HCT116 (cell line): ENCODE measurements at regions not wholly inside any gene's neighbourhood (a gene's known extent, or its start where the extent isn't known, plus 50 kb on each side); places are given as distances from the start of the nearest gene placed in this dataset.

ENCODE experiments used
- ATAC-seq: fragments of 200-7000 bp; cut with Tn5 transposase; 2 replicates; pipeline ENCODE4 v1.9.1; 2020; ENCODE audit warnings: mild to moderate bottlenecking, moderate library complexity
- BruUV-seq: library from RNA; stranded (reverse); fragments of 400-500 nt; replicated peaks from 2 replicates; lab custom pipeline; 2021; lab: Mats Ljungman, UMichigan
- CTCF ChIA-PET: fragments of 300-600 bp; sonication (Branson Sonifier 250); formaldehyde crosslinking; loops from one replicate; lab custom pipeline; 2021; ENCODE audit warnings: antibody characterized with exemption; lab: Charles Lee
- POLR2A ChIA-PET: fragments of 300-600, 350-600 bp; sonication (Branson Sonifier 250); formaldehyde crosslinking; loops from one replicate; lab custom pipeline; 2021; ENCODE audit warnings: antibody characterized with exemption; lab: Charles Lee
- RAD21 ChIA-PET, 2 experiments: fragments of 300-600 bp; sonication (Branson Sonifier 250); formaldehyde crosslinking; loops; one replicate each; lab custom pipeline; 2023; ENCODE audit warnings: low total read pairs in 2 of 2; ENCODE audit not compliant: uncharacterized antibody in 2 of 2, unreplicated experiment in 2 of 2, low non-redundant PET in 1 of 2; lab: Charles Lee
- DNase-seq: peaks from one replicate; pipeline ENCODE4 v3.0.0-alpha.2; 2010; ENCODE audit warnings: low read depth, low spot score
- H2AFZ ChIP-seq: fragments of 200-600 bp; shearing (Covaris generic), sonication (generic); 2 replicates; pipeline ENCODE4 v1.6.1; 2017; ENCODE audit warnings: low read depth, mixed run types, mixed read lengths, antibody characterized with exemption, low read length; ENCODE audit not compliant: poor library complexity, severe bottlenecking
- H3K27ac ChIP-seq: 2 replicates; pipeline ENCODE4 v1.5.1; 2012; ENCODE audit warnings: low read depth, low read length
- H3K27me3 ChIP-seq: fragments of 200-600 bp; sonication (generic); 2 replicates; pipeline ENCODE4 v1.6.1; 2016; ENCODE audit warnings: mixed run types, low read length, mixed read lengths; ENCODE audit not compliant: insufficient read depth
- H3K36me3 ChIP-seq, 2 experiments: fragments of 200-500 bp in 1 of 2; fragments of 200-600 bp in 1 of 2; sonication (Bioruptor generic) in 1 of 2; sonication (generic) in 1 of 2; 2 replicates each; pipeline versions ENCODE4 v1.5.1 to v1.6.1; 2014 to 2016; ENCODE audit warnings: low read length in 2 of 2, inconsistent platforms in 1 of 2, mixed read lengths in 1 of 2, mixed run types in 1 of 2; ENCODE audit not compliant: insufficient read depth in 2 of 2, control insufficient read depth in 1 of 2
- H3K4me1 ChIP-seq, 2 experiments: fragments of 200-600 bp in 1 of 2; sonication (generic) in 1 of 2; 2 replicates each; pipeline versions ENCODE4 v1.5.1 to v1.6.1; 2012 to 2017; ENCODE audit warnings: low read length in 2 of 2, inconsistent platforms in 1 of 2, mild to moderate bottlenecking in 1 of 2, mixed read lengths in 1 of 2, mixed run types in 1 of 2, moderate library complexity in 1 of 2; ENCODE audit not compliant: insufficient read depth in 2 of 2, control insufficient read depth in 1 of 2
- H3K4me2 ChIP-seq: fragments of 200-600 bp; sonication (generic); 2 replicates; pipeline ENCODE4 v1.6.1; 2017; ENCODE audit warnings: mixed run types, low read length, mixed read lengths
- H3K4me3 ChIP-seq, 2 experiments: fragments of 200-600 bp in 1 of 2; sonication (generic) in 1 of 2; replicated peaks in 1 of 2; 2 replicates each; pipeline ENCODE4 v1.5.1; 2011 to 2016; ENCODE audit warnings: low read length in 2 of 2, control low read depth in 1 of 2, low read depth in 1 of 2, mild to moderate bottlenecking in 1 of 2, mixed read lengths in 1 of 2, mixed run types in 1 of 2
- H3K79me2 ChIP-seq: fragments of 200-600 bp; sonication (generic); 2 replicates; pipeline ENCODE4 v1.6.1; 2017; ENCODE audit warnings: mild to moderate bottlenecking, mixed run types, low read length, moderate library complexity, mixed read lengths; ENCODE audit not compliant: insufficient read depth
- H3K9ac ChIP-seq: fragments of 200-600 bp; sonication (generic); 2 replicates; pipeline ENCODE4 v1.6.1; 2016; ENCODE audit warnings: low read length, mixed read lengths
- H3K9me2 ChIP-seq: fragments of 200-600 bp; sonication (generic), shearing (Covaris generic); 2 replicates; pipeline ENCODE4 v1.6.1; 2017; ENCODE audit warnings: mixed run types, mild to moderate bottlenecking, moderate library complexity; ENCODE audit not compliant: insufficient read depth
- H3K9me3 ChIP-seq, 2 experiments: fragments of 200-500 bp in 1 of 2; fragments of 200-600 bp in 1 of 2; sonication (Bioruptor generic) in 1 of 2; sonication (generic) in 1 of 2; 2 replicates each; pipeline ENCODE4 v1.6.1; 2014 to 2017; ENCODE audit warnings: low read length in 2 of 2, mixed read lengths in 2 of 2, inconsistent platforms in 1 of 2, low read depth in 1 of 2, mild to moderate bottlenecking in 1 of 2, mixed run types in 1 of 2, moderate library complexity in 1 of 2; ENCODE audit not compliant: control insufficient read depth in 1 of 2, insufficient read depth in 1 of 2
- H4K20me1 ChIP-seq: fragments of 200-600 bp; sonication (generic), shearing (Covaris generic); 2 replicates; pipeline ENCODE4 v1.6.1; 2017; ENCODE audit warnings: mixed run types, mild to moderate bottlenecking, moderate library complexity; ENCODE audit not compliant: insufficient read depth
- CBX3 ChIP-seq: IDR thresholded peaks from 2 replicates; pipeline ENCODE4 v1.6.1; 2012; ENCODE audit warnings: low read depth
- CEBPB ChIP-seq: IDR thresholded peaks from 2 replicates; pipeline ENCODE4 v1.6.1; 2012; ENCODE audit warnings: low read depth
- ELF1 ChIP-seq: IDR thresholded peaks from 2 replicates; pipeline ENCODE4 v1.6.1; 2012; ENCODE audit warnings: low read depth, borderline replicate concordance
- EZH2 ChIP-seq: fragments of 200-600 bp; sonication (generic); IDR thresholded peaks from 2 replicates; pipeline ENCODE4 v1.6.1; 2017; ENCODE audit warnings: antibody characterized with exemption, mixed run types
- FOSL1 ChIP-seq: IDR thresholded peaks from 2 replicates; pipeline ENCODE4 v1.6.1; 2012; ENCODE audit warnings: low read depth
- POLR2AphosphoS5 ChIP-seq: IDR thresholded peaks from 2 replicates; pipeline ENCODE4 v1.6.1; 2011; ENCODE audit warnings: mild to moderate bottlenecking, low read depth, low read length, moderate library complexity
- SIN3A ChIP-seq: IDR thresholded peaks from 2 replicates; pipeline ENCODE4 v1.6.1; 2012; ENCODE audit warnings: low read depth
- SP1 ChIP-seq: IDR thresholded peaks from 2 replicates; pipeline ENCODE4 v1.6.1; 2012; ENCODE audit warnings: low read depth
- TCF7L2 ChIP-seq: IDR thresholded peaks from 2 replicates; pipeline ENCODE4 v1.7.0; 2011; ENCODE audit warnings: borderline replicate concordance, inconsistent platforms; ENCODE audit not compliant: insufficient read depth, insufficient read length; ENCODE audit errors: extremely low read depth
- intact Hi-C: fragments of 100-400 bp; cut with micrococcal nuclease; formaldehyde crosslinking; loops from 2 replicates; pipeline ENCODE4 v1.10.0; 2022
- TF ChIP-seq, protein P1 (sequence below): IDR thresholded peaks from 2 replicates; pipeline ENCODE4 v1.6.1; 2011; ENCODE audit warnings: mild to moderate bottlenecking, low read length, moderate library complexity; ENCODE audit not compliant: insufficient replicate concordance; ENCODE audit errors: extremely low read depth
- TF ChIP-seq, protein P2 (sequence below): IDR thresholded peaks from 2 replicates; pipeline ENCODE4 v1.6.1; 2012

DNA sequence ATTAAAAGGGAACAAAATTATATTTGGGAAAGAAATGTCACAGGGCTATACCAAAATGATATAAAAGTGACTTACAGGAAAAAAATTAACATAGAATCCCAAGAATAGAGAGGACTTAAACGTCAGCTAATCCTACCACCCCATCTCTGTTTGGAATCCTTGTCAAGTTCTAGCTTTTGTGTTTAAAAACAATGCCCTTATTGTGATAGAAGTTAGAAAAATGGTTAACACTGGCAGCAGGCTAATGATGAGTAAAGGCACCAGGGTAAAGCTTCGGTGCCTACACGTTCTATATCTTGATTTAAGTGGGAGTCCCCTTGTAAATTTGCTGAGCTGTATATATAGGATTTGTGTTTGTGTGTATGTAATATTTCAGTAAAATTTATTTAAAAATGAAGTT, 453.3 kb upstream of the TENM4 start:
- CTCF ChIA-PET, result no interaction called here
- Histone ChIP-seq H3K27ac (no peak overlapping the region), H2AFZ (no peak overlapping the region), H3K27me3 (no peaks in the 10 kb centered on the region), H4K20me1 (no peaks in the 10 kb centered on the region), H3K36me3 (no peaks in the 10 kb centered on the region), H3K4me2 (no peak overlapping the region), H3K4me1 (no peaks in the 10 kb centered on the region), H3K9ac (no peak overlapping the region), H3K79me2 (no peaks in the 10 kb centered on the region), H3K4me3 (no peak overlapping the region), H3K9me2 (no peaks in the 10 kb centered on the region), H3K9me3 (peaks cover 18 to 31% of the 10 kb centered on the region in 2 experiments; a peak in 2 of 4 replicates)
- ATAC-seq (no peak), DNase-seq (no peak)
- TF ChIP-seq FOSL1 (no peak), CEBPB (no peak), TCF7L2 (no peak), CBX3 (no peak), SIN3A (no peak)
- TF ChIP-seq, protein P1, sequence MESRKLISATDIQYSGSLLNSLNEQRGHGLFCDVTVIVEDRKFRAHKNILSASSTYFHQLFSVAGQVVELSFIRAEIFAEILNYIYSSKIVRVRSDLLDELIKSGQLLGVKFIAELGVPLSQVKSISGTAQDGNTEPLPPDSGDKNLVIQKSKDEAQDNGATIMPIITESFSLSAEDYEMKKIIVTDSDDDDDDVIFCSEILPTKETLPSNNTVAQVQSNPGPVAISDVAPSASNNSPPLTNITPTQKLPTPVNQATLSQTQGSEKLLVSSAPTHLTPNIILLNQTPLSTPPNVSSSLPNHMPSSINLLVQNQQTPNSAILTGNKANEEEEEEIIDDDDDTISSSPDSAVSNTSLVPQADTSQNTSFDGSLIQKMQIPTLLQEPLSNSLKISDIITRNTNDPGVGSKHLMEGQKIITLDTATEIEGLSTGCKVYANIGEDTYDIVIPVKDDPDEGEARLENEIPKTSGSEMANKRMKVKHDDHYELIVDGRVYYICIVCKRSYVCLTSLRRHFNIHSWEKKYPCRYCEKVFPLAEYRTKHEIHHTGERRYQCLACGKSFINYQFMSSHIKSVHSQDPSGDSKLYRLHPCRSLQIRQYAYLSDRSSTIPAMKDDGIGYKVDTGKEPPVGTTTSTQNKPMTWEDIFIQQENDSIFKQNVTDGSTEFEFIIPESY, result no peak
- intact Hi-C loops, result no loop called here
- POLR2A ChIA-PET, result no interaction called here
- BruUV-seq, result no TSS peak
- RAD21 ChIA-PET, result no interaction called here

DNA sequence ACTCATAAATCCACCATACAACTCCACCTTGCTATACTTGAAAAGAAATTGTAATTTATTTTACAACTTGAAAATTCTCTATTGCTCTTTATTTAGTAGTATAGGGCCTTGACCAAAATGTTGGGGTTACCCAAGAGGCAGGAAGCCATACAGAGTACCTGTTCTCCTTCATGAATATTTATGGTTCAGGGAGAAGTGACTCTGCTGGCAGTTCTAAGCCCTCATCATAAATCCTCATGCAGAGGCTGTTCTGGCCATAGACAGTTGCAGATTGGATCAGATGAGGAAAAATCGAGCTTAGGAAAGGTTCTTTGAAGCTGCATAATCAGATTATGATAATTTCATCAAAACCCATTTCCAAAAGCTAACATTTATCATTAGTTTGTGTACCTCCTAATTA, 449.4 kb upstream of the TENM4 start:
- CTCF ChIA-PET, result no interaction called here
- RAD21 ChIA-PET, result no interaction called here
- Histone ChIP-seq H3K9me3 (peaks cover 15 to 43% of the 10 kb centered on the region in 2 experiments; a peak in 2 of 4 replicates), H3K36me3 (no peaks in the 10 kb centered on the region), H3K27ac (no peak overlapping the region)
- DNase-seq, result no peak
- POLR2A ChIA-PET, result no interaction called here
- TF ChIP-seq ELF1, result no peak
- TF ChIP-seq SP1, result no peak
- TF ChIP-seq POLR2AphosphoS5, result no peak
- TF ChIP-seq, protein P2, sequence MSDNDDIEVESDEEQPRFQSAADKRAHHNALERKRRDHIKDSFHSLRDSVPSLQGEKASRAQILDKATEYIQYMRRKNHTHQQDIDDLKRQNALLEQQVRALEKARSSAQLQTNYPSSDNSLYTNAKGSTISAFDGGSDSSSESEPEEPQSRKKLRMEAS, result no peak
- no peak for TF ChIP-seq EZH2
- TF ChIP-seq, all 23 proteins: peak for 0
- H3K4me1 ChIP-seq, result no peaks in the 10 kb centered on the region
- H3K4me3 ChIP-seq, result no peak overlapping the region
- H3K79me2 ChIP-seq, result no peaks in the 10 kb centered on the region
- H3K9ac ChIP-seq, result no peak overlapping the region
- ATAC-seq, result no peak
- intact Hi-C loops, result no loop called here
- H3K4me2 ChIP-seq, result no peak overlapping the region
- H3K27me3 ChIP-seq, result no peaks in the 10 kb centered on the region
- no peaks in the 10 kb centered on the region for H4K20me1 ChIP-seq
- H3K9me2 ChIP-seq, result no peaks in the 10 kb centered on the region
- BruUV-seq, result no TSS peak
- H2AFZ ChIP-seq, result no peak overlapping the region
